ENCODE measurements at regions not wholly inside any gene's neighbourhood (a gene's known extent, or its start where the extent isn't known, plus 50 kb on each side); places are given as distances from the start of the nearest gene placed in this dataset.

DNA sequence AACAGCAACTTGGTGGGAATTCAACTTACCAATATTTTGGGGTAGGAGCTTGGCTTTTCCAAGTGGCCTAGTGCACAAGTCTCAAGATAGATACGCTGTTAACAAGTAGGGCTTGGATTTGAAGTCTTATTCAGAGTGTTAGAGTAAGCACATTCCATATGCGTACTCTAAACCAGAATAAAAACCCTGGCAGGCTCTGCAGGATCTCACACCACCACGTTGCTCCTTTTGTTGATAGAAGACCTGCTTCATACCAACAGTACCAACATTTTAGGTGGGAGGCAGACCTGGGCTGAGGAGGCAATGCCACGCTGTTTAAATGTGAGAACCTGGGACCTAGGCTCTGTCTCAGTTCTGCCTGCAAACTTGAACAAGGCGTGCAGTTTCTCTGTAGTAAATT, 214.0 kb downstream of the RNF144A start:
- TF ChIP-seq, protein P1, sequence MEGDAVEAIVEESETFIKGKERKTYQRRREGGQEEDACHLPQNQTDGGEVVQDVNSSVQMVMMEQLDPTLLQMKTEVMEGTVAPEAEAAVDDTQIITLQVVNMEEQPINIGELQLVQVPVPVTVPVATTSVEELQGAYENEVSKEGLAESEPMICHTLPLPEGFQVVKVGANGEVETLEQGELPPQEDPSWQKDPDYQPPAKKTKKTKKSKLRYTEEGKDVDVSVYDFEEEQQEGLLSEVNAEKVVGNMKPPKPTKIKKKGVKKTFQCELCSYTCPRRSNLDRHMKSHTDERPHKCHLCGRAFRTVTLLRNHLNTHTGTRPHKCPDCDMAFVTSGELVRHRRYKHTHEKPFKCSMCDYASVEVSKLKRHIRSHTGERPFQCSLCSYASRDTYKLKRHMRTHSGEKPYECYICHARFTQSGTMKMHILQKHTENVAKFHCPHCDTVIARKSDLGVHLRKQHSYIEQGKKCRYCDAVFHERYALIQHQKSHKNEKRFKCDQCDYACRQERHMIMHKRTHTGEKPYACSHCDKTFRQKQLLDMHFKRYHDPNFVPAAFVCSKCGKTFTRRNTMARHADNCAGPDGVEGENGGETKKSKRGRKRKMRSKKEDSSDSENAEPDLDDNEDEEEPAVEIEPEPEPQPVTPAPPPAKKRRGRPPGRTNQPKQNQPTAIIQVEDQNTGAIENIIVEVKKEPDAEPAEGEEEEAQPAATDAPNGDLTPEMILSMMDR (IDR thresholded peaks at IDR 0.05) = no peak
- TF ChIP-seq POLR2A (IDR thresholded peaks at IDR 0.05; ENCODE audit: low read length) = no peak
- TF ChIP-seq BHLHE40 (IDR thresholded peaks at IDR 0.05; ENCODE audit: low read depth, low read length) = no peak
- TF ChIP-seq, protein P2, sequence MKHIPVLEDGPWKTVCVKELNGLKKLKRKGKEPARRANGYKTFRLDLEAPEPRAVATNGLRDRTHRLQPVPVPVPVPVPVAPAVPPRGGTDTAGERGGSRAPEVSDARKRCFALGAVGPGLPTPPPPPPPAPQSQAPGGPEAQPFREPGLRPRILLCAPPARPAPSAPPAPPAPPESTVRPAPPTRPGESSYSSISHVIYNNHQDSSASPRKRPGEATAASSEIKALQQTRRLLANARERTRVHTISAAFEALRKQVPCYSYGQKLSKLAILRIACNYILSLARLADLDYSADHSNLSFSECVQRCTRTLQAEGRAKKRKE (CRISPR knock-in tag; IDR thresholded peaks at IDR 0.05; ENCODE audit: low read depth) = no peak
- no peak for TF ChIP-seq SREBF2 (IDR thresholded peaks at IDR 0.05)
- TF ChIP-seq, protein P3, sequence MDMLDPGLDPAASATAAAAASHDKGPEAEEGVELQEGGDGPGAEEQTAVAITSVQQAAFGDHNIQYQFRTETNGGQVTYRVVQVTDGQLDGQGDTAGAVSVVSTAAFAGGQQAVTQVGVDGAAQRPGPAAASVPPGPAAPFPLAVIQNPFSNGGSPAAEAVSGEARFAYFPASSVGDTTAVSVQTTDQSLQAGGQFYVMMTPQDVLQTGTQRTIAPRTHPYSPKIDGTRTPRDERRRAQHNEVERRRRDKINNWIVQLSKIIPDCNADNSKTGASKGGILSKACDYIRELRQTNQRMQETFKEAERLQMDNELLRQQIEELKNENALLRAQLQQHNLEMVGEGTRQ (IDR thresholded peaks at IDR 0.05) = no peak
- no peak for TF ChIP-seq ESRRA (IDR thresholded peaks at IDR 0.05; ENCODE audit: borderline replicate concordance, low read length)
- no peak for TF ChIP-seq NR3C1 (IDR thresholded peaks at IDR 0.05)
- TF ChIP-seq HDAC2 (IDR thresholded peaks at IDR 0.05) = no peak
- TF ChIP-seq ZFP36 (IDR thresholded peaks at IDR 0.05; ENCODE audit: borderline replicate concordance, partially characterized antibody) = no peak
- no peak for TF ChIP-seq HOXA7 (CRISPR knock-in tag; IDR thresholded peaks at IDR 0.05)
